ENCODE measurements at regions not wholly inside any gene's neighbourhood (a gene's known extent, or its start where the extent isn't known, plus 50 kb on each side); places are given as distances from the start of the nearest gene placed in this dataset.

DNA sequence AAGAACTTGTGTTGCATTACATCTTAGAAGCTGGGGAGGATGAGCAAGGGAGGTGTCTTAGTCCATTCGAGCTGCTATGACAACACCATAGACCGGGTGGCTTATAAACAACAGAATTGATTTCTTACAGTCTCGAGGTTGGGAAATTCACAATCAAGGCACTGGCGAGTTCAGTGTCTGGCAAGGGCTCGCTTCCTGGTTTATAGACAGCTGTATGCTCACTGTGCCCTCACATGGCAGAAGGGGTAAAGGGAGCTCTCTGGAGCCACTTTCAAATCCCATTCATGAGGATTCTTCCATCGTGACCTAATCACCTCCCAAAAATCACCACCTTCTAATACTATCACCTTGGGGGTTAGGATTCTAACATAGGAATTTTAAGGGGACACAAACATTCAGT is 150.0 kb upstream of the NECTIN1 start:
- H3K9me1 ChIP-seq (replicated peaks; ENCODE audit: control insufficient read depth, extremely low read depth, insufficient read depth, low read length), result no peaks in the 10 kb centered on the region
- no peaks in the 10 kb centered on the region for H3K4me1 ChIP-seq (ENCODE audit: control insufficient read depth, extremely low read depth, insufficient read depth, low read length)
- ChIA-PET POLR2A (no interaction called here), CTCF (no interaction called here)
- intact Hi-C loops (cut with micrococcal nuclease), result no loop called here
- TF ChIP-seq, protein P1, sequence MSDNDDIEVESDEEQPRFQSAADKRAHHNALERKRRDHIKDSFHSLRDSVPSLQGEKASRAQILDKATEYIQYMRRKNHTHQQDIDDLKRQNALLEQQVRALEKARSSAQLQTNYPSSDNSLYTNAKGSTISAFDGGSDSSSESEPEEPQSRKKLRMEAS (IDR thresholded peaks at IDR 0.05; ENCODE audit: insufficient read depth, insufficient read length), result no peak
- no peak for TF ChIP-seq POLR2AphosphoS5 (IDR thresholded peaks at IDR 0.05; ENCODE audit: insufficient read depth, low read depth, low read length)
- TF ChIP-seq EZH2 (IDR thresholded peaks at IDR 0.05; ENCODE audit: borderline replicate concordance, low read depth, low read length, severe bottlenecking), result no peak
- no peak for TF ChIP-seq MYC (IDR thresholded peaks at IDR 0.05; ENCODE audit: low read depth, low read length)
- no peak for TF ChIP-seq POLR2A (IDR thresholded peaks at IDR 0.05; ENCODE audit: low read depth, low read length)
- no peak for TF ChIP-seq JUN (IDR thresholded peaks at IDR 0.05; ENCODE audit: borderline replicate concordance, insufficient read depth, insufficient read length, low read depth)
- TF ChIP-seq GATA2 (IDR thresholded peaks at IDR 0.05; ENCODE audit: insufficient read depth, insufficient read length, low read depth, low read length), result no peak
- TF ChIP-seq, protein P2, sequence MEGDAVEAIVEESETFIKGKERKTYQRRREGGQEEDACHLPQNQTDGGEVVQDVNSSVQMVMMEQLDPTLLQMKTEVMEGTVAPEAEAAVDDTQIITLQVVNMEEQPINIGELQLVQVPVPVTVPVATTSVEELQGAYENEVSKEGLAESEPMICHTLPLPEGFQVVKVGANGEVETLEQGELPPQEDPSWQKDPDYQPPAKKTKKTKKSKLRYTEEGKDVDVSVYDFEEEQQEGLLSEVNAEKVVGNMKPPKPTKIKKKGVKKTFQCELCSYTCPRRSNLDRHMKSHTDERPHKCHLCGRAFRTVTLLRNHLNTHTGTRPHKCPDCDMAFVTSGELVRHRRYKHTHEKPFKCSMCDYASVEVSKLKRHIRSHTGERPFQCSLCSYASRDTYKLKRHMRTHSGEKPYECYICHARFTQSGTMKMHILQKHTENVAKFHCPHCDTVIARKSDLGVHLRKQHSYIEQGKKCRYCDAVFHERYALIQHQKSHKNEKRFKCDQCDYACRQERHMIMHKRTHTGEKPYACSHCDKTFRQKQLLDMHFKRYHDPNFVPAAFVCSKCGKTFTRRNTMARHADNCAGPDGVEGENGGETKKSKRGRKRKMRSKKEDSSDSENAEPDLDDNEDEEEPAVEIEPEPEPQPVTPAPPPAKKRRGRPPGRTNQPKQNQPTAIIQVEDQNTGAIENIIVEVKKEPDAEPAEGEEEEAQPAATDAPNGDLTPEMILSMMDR (IDR thresholded peaks at IDR 0.05; ENCODE audit: extremely low read depth in 1 of 2, insufficient read depth in 1 of 2, low read depth in 1 of 2, low read length in 2 of 2), result no peak
- no peak for TF ChIP-seq FOS (IDR thresholded peaks at IDR 0.05; ENCODE audit: borderline replicate concordance, insufficient read depth, low read length)
- DNase-seq (ENCODE audit: low read depth, low spot score) (no peak), FAIRE-seq (no peak)
- H2AFZ ChIP-seq (ENCODE audit: low read depth, low read length), result no peak overlapping the region
- H4K20me1 ChIP-seq (replicated peaks; ENCODE audit: control insufficient read depth, extremely low read depth, insufficient read depth, low read length), result no peaks in the 10 kb centered on the region
- H3K27me3 ChIP-seq (ENCODE audit: control insufficient read depth in 2 of 2, insufficient read depth in 2 of 2, low read length in 2 of 2), result no peaks in the 10 kb centered on the region
- dilution Hi-C loops (cut with MboI; ENCODE audit: extremely low pct_ligation_motif_present, low sequenced_read_pairs), result no loop called here
- H3K4me2 ChIP-seq (ENCODE audit: insufficient read depth, low read length), result no peak overlapping the region
- H3K36me3 ChIP-seq (ENCODE audit: control insufficient read depth in 2 of 2, extremely low read depth in 1 of 2, insufficient read depth in 2 of 2, low read length in 2 of 2), result no peaks in the 10 kb centered on the region
- H3K9ac ChIP-seq (replicated peaks; ENCODE audit: extremely low read depth, insufficient read depth, low read length), result no peak overlapping the region
- no peaks in the 10 kb centered on the region for H3K9me3 ChIP-seq (replicated peaks; ENCODE audit: control insufficient read depth, insufficient read depth, low read length)
- H3K27ac ChIP-seq (ENCODE audit: insufficient read depth, low read depth, low read length), result no peak overlapping the region
- no peaks in the 10 kb centered on the region for H3K79me2 ChIP-seq (ENCODE audit: control insufficient read depth, insufficient read depth, low read length)
- H3K4me3 ChIP-seq (replicated peaks in 1 of 3; ENCODE audit: insufficient read depth in 1 of 3, low read depth in 1 of 3, low read length in 3 of 3), result no peak overlapping the region
- BruUV-seq (replicated peaks), result no TSS peak

Data from endothelial cell of umbilical vein (primary cell).